IPS-20b (cell line): ENCODE measurements at regions not wholly inside any gene's neighbourhood (a gene's known extent, or its start where the extent isn't known, plus 50 kb on each side); places are given as distances from the start of the nearest gene placed in this dataset.

Source experiments
- H3K27ac ChIP-seq: one replicate; pipeline ENCODE4 v1.5.1; 2013; ENCODE audit warnings: low read length
- H3K27me3 ChIP-seq: 2 replicates; pipeline ENCODE4 v1.6.1; 2013; ENCODE audit warnings: mild to moderate bottlenecking, low read length, inconsistent platforms; ENCODE audit not compliant: insufficient read depth
- H3K36me3 ChIP-seq: 2 replicates; pipeline ENCODE4 v1.6.1; 2013; ENCODE audit warnings: low read depth, mild to moderate bottlenecking, inconsistent platforms, low read length, moderate library complexity; ENCODE audit not compliant: insufficient read depth
- H3K4me1 ChIP-seq: 2 replicates; pipeline ENCODE4 v1.6.1; 2013; ENCODE audit warnings: mild to moderate bottlenecking, control low read depth, inconsistent platforms, low read length, moderate library complexity; ENCODE audit not compliant: insufficient read depth
- H3K4me3 ChIP-seq: 2 replicates; pipeline ENCODE4 v1.5.1; 2013; ENCODE audit warnings: mild to moderate bottlenecking, low read length, inconsistent platforms
- H3K9ac ChIP-seq: 2 replicates; pipeline ENCODE4 v1.6.1; 2013; ENCODE audit warnings: low read depth, mild to moderate bottlenecking, inconsistent platforms, low read length, moderate library complexity
- H3K9me3 ChIP-seq: 2 replicates; pipeline ENCODE4 v1.6.1; 2013; ENCODE audit warnings: mild to moderate bottlenecking, low read depth, low read length, inconsistent platforms; ENCODE audit not compliant: insufficient read depth

DNA sequence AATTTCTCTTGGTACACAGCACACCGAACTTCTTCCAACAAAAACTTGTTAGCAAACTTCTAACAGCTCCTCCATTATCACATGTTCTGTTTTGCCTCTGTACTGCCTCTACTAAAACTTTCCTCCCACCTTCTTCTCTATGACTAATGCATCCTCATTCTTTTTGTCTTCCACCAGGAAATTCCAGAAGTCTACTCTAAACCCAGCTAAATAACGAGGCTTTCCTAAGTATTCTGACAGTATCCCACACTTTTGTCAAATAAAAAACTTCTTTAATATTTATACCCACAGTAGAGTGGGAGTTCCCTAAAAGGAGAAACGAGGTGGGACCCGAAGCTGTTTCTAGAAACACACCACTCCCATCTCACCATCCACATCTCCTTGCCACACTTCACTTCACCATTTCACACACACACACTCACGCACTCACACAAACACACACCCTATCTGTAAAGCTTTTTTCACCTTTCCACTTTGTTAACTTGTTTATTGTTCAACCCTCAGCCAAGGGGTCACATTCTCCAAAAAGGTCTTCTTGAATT, 280.3 kb downstream of the ARAP2 start:
- no peaks in the 10 kb centered on the region for H3K4me1 ChIP-seq
- no peak overlapping the region for H3K9ac ChIP-seq
- no peaks in the 10 kb centered on the region for H3K27me3 ChIP-seq
- no peak overlapping the region for H3K27ac ChIP-seq
- no peaks in the 10 kb centered on the region for H3K9me3 ChIP-seq
- H3K4me3 ChIP-seq: no peak overlapping the region
- H3K36me3 ChIP-seq: no peaks in the 10 kb centered on the region

DNA sequence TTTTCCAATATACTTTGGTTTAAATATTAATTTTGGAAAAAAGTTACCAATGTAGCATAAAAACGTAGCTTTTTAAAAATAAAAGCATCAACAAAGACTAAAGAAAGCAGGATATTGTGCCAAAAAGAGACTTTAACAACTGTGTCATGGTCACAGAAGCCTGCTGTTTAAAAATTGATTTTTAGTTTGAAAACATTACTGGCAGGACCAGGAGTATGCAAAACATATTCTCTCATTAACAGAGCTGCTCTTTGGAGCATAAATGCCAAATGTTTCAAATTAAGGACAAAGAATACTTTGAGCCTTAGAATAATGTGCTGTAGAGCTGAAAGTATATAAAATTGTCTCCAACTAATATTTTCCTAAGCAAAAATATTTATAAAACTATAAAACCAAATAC, 279.0 kb downstream of the ARAP2 start:
- no peak overlapping the region for H3K9ac ChIP-seq
- no peaks in the 10 kb centered on the region for H3K27me3 ChIP-seq
- H3K4me3 ChIP-seq: no peak overlapping the region
- no peaks in the 10 kb centered on the region for H3K9me3 ChIP-seq
- H3K27ac ChIP-seq: no peak overlapping the region
- no peaks in the 10 kb centered on the region for H3K4me1 ChIP-seq
- H3K36me3 ChIP-seq: no peaks in the 10 kb centered on the region

DNA sequence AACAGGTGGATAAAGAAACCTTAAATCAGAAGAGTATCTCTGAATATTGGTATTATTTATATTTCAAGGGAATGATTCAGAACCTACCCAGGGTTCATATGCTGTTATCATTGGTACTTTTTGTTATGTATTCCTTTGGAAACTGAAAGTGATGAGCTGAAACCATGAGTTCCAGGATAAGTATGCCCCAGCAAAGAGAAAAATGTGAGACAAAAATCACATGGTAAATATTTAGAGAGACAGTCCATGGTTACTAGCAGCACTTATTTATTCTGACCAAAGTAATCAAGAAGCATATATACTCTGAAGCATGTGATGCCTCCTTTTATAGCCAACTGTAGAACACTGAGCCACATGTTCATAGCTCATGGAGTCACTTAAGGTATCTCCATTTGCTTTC, 277.7 kb downstream of the ARAP2 start:
- Histone ChIP-seq H3K36me3 (no peaks in the 10 kb centered on the region), H3K4me3 (no peak overlapping the region), H3K27me3 (no peaks in the 10 kb centered on the region), H3K27ac (no peak overlapping the region), H3K9ac (no peak overlapping the region), H3K9me3 (no peaks in the 10 kb centered on the region), H3K4me1 (no peaks in the 10 kb centered on the region)

DNA sequence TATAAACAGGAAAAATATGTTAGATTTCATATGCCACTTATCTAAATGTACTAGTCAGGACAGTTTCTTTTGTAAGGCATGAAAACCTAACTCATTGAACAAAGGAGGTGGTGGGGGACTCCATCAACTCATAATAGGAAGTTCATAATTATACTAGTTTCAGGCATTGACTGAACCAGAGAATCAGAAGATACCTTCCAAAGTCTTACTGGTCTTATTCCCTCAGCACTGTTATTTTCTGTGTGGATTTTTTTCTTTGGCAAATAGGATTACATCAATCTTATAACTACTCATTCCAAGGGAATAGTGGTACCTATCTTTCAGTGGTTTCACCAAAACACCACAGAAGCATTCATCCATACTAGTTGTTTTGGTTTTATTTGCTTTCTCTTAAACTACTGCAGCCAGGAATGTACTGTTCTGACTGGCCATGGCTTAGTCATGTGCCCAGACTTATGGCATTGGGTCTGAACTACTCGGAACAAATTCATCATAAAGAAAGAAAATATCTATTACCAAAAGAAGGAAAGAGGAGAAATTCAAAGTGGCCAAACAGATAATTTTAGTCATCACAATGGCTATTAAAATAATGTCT, 273.9 kb downstream of the ARAP2 start:
- Histone ChIP-seq H3K9ac (no peak overlapping the region), H3K36me3 (no peaks in the 10 kb centered on the region), H3K27ac (no peak overlapping the region), H3K9me3 (no peaks in the 10 kb centered on the region), H3K4me1 (no peaks in the 10 kb centered on the region), H3K27me3 (no peaks in the 10 kb centered on the region), H3K4me3 (no peak overlapping the region)

DNA sequence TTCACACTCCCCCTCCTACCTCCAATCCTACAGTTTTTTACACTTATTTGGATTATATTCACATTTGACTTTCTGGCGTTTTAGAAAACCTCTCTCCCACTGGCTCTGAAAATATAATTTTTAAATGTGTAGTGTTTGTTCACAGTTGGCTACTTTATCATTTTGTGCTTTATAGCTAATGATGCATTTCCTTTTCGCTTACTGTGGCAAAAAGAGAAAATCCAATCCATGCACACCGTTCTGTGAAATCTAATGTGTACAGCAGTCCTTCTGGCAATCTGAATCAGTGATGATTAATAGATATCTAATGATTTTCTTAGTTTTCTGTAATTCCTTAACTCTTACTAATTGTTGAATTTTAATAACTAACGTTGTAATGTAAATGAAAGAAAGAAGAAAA, 271.5 kb downstream of the ARAP2 start:
- no peak overlapping the region for H3K4me3 ChIP-seq
- H3K9ac ChIP-seq: no peak overlapping the region
- no peaks in the 10 kb centered on the region for H3K9me3 ChIP-seq
- no peak overlapping the region for H3K27ac ChIP-seq
- H3K4me1 ChIP-seq: no peaks in the 10 kb centered on the region
- H3K27me3 ChIP-seq: no peaks in the 10 kb centered on the region
- no peaks in the 10 kb centered on the region for H3K36me3 ChIP-seq

DNA sequence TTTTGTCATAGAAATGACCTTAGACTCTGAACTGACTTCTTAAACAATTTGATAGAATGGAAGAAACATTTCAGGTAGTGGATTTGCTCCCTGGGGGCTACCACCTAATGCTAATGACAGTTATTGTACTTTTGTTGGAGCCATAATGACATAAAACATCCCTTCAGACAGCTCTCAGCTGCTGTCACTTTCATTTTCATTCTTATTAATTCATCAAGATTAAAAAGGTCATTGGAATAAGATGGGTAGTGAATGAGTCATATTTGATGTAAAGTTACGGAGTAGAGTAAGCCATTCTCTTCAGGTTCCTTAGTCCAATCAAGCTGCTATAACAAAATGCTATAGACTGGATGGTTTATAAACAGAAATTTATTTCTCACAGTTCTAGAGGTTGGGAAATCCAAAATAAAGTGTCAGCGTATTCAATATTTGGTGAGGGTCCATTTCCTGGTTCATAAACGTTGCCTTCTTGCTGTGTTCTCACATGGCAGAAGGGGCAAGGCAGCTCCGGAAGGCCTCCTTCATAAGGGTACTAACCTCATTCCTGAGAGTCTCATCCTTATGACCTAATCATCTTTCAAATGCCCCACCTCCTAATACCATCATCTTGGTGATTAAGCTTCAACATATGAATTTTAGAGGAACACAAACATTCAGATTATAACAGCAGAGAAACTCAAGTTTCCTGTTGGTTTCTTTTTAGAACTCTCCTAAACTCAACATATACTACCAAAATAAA, 268.5 kb downstream of the ARAP2 start:
- no peak overlapping the region for H3K27ac ChIP-seq
- no peaks in the 10 kb centered on the region for H3K9me3 ChIP-seq
- H3K4me1 ChIP-seq: no peaks in the 10 kb centered on the region
- no peak overlapping the region for H3K4me3 ChIP-seq
- no peak overlapping the region for H3K9ac ChIP-seq
- H3K27me3 ChIP-seq: no peaks in the 10 kb centered on the region
- H3K36me3 ChIP-seq: no peaks in the 10 kb centered on the region

DNA sequence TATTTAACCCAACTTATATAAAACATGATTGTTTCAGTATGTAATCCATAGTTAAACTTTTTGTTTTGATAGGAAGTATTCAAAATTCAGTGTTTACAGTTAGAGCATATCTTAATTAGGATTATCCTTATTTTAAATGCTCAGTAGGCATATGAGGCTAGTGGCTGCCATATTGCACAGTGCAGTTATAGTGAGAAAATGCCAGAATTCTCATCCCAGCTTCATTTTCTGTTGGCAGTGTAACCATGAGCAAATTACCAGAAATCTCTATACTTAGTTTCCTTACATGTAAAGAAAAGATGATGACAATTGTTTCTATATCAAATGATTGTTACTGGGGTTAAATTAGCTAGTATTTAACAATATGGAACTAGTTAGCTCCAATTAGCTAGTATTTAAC, 265.8 kb downstream of the ARAP2 start:
- Histone ChIP-seq H3K4me1 (no peaks in the 10 kb centered on the region), H3K9ac (no peak overlapping the region), H3K36me3 (no peaks in the 10 kb centered on the region), H3K27me3 (no peaks in the 10 kb centered on the region), H3K27ac (no peak overlapping the region), H3K9me3 (no peaks in the 10 kb centered on the region), H3K4me3 (no peak overlapping the region)

DNA sequence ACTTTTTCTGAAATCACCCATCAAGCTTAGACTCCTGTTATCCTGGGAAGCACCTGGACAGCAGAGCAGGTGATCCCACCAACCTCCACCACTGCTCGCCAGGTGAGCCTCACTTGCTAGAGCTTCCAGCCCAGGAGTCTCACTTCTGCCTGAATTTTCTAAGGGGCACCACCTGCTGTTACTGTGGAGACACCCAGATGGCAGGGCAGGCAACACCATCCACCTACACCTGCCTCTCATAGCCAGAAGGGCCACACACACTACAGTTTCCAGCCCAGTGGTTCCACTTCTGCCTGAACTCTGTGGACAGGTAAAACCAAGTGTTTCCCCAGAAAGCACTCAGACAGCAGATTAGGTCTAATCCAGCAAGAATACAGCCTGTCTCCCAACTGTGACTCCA, 262.0 kb downstream of the ARAP2 start:
- H3K27ac ChIP-seq: no peak overlapping the region
- H3K27me3 ChIP-seq: no peaks in the 10 kb centered on the region
- no peaks in the 10 kb centered on the region for H3K9me3 ChIP-seq
- no peaks in the 10 kb centered on the region for H3K4me1 ChIP-seq
- no peaks in the 10 kb centered on the region for H3K36me3 ChIP-seq
- no peak overlapping the region for H3K4me3 ChIP-seq
- no peak overlapping the region for H3K9ac ChIP-seq

DNA sequence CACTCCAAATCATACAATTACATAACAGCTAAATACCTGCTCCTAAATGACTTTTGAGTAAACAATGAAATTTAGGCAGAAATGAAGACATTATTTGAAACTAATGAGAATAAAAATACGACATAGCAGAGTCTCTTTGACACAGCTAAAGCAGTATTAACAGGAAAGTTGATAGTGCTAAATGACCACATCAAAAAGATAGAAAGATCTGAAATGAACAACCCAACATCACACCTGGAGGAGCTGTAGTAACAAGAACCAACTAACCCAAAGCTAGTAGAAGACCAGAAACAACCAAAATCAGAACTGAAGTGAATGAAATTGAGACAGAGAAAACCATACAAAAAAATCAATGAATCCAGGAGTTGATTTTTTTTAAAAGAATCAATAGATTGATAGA, 257.8 kb downstream of the ARAP2 start:
- Histone ChIP-seq H3K27me3 (no peaks in the 10 kb centered on the region), H3K9ac (no peak overlapping the region), H3K4me1 (no peaks in the 10 kb centered on the region), H3K27ac (no peak overlapping the region), H3K36me3 (no peaks in the 10 kb centered on the region), H3K9me3 (no peaks in the 10 kb centered on the region), H3K4me3 (no peak overlapping the region)

DNA sequence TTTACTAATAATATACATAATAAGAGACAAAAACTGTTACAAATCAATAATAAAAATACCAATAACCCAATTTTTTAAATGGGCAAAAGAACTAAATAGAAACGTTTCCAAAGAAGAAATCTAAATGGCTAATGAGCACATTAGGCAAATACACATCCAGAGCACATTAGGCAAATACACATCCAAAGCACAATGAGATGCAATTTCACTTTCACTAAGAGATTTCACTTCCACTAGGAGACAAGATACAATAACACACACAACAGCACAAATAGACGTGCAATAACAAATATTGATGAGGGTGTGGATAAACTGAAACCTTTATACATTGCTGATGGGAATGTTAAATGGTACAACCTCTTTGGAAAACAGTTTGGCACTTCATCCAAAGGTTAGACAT, 250.7 kb downstream of the ARAP2 start:
- Histone ChIP-seq H3K4me3 (no peak overlapping the region), H3K27me3 (no peaks in the 10 kb centered on the region), H3K36me3 (no peaks in the 10 kb centered on the region), H3K4me1 (no peaks in the 10 kb centered on the region), H3K9ac (no peak overlapping the region), H3K9me3 (no peaks in the 10 kb centered on the region), H3K27ac (no peak overlapping the region)

DNA sequence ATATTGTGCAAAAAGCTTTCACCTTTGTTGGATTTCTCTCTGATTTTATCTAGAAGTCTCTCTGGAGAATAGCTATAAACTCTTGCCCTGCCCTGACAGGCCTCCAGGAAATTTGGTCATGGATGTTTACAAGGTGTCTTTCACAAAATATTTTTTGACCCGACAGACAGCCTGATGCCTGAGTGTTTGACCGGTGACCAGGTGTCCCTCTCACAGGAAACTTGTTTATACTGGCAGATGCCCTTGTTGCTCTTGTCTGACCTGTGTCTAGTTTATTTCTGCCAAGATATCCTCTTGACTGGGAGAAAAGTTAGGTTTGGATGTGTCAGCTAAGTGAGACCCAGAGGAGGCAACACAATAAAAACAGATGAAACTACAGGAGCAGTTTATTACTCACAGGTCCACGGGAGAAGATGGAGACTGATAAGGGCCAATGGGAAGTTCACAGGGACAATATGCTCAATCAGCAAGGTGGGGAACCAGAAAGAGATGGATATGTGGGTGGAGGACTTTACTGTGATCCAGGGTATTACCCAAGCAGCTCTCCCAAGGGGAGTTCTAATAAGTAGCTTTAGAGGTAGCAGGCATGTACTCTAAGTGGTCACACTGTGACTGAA, 243.3 kb downstream of the ARAP2 start:
- no peak overlapping the region for H3K9ac ChIP-seq
- H3K9me3 ChIP-seq: no peaks in the 10 kb centered on the region; the same call in 1 of the 2 replicates
- H3K27ac ChIP-seq: no peak overlapping the region
- no peaks in the 10 kb centered on the region for H3K4me1 ChIP-seq
- H3K27me3 ChIP-seq: no peaks in the 10 kb centered on the region
- H3K36me3 ChIP-seq: no peaks in the 10 kb centered on the region
- H3K4me3 ChIP-seq: no peak overlapping the region

DNA sequence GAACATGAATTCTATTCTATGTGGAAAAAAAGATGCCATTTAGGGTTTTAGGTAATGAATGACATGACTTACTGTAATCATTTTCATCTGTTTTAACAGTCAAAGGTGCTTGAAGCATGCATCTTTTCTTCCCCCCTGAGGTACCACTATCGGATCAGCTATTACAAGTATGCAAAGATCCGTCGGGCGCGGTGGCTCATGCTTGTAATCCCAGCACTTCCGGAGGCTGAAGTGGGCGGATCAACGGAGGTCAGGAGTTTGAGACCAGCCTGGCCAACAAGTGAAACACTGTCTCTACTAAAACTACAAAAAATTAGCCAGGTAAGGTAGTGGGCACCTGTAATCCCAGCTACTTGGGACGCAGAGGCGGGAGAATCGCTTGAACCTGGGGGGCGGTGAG, 241.3 kb downstream of the ARAP2 start:
- no peak overlapping the region for H3K9ac ChIP-seq
- no peaks in the 10 kb centered on the region for H3K36me3 ChIP-seq
- H3K4me1 ChIP-seq: no peaks in the 10 kb centered on the region
- no peaks in the 10 kb centered on the region; the same call in 1 of the 2 replicates for H3K9me3 ChIP-seq
- no peaks in the 10 kb centered on the region for H3K27me3 ChIP-seq
- no peak overlapping the region for H3K27ac ChIP-seq
- H3K4me3 ChIP-seq: no peak overlapping the region
